Fibroblast of skin of left biceps (primary cell): ENCODE measurements at regions not wholly inside any gene's neighbourhood (a gene's known extent, or its start where the extent isn't known, plus 50 kb on each side); places are given as distances from the start of the nearest gene placed in this dataset.

ENCODE experiments used
- DNase-seq, 2 experiments: peaks; one replicate each; pipeline ENCODE4 v3.0.0-alpha.2; 2013; ENCODE audit warnings: low read depth in 2 of 2

DNA sequence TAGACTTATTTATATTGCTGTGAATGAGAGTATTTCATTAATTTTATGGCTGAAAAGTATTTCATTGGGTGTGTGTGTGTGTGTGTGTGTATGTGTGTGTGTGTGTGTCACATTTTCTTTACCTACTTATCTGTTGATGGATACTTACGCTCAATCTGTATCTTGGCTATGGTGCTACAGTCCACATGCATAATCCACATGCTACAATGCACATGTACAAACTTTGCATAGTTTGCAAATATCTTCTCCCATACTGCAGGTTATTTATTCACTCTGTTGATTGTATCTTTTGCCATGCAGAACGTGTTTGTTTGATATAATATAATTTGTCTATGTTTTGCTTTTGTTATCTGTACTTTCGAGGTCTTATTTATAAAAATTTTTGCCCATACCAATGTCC lies 167.8 kb downstream of the RAB28 start:
- no peak for DNase-seq

DNA sequence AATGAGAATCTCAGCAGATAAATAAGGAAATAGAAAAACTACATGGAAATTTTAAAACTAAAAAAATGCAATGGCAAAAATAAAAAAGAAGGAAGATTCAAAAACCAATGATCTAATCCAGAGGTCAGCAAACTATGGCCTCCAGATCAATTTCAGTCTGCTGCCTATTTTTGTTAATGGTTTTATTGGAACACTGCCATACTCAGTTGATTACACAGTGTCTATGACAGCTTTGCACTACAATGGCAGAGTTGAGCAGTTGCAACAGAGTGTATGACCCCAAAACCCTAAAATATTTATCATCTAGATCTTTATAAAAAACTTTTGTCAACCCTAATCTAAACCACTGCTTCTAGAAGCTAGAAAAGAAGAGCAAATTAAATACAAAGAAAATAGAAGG lies 170.3 kb downstream of the RAB28 start:
- no peak for DNase-seq

DNA sequence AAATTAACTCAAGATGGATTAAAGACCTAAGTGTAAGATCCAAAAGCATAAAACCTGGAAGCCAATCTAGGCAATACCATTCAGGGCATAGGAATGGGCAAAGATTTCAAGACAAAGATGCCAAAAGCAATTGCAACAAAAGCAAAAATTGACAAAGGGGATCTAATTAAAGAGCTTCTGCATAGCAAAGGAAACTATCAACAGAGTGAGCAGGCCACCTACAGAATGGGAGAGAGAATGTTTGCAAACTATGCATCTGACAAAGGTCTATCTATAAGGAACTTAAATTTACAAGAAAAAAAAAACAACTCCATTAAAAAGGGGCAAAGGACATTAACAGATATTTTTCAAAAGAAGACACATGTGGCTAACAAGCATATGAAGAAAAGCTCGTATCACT lies 171.9 kb downstream of the RAB28 start:
- no peak for DNase-seq

DNA sequence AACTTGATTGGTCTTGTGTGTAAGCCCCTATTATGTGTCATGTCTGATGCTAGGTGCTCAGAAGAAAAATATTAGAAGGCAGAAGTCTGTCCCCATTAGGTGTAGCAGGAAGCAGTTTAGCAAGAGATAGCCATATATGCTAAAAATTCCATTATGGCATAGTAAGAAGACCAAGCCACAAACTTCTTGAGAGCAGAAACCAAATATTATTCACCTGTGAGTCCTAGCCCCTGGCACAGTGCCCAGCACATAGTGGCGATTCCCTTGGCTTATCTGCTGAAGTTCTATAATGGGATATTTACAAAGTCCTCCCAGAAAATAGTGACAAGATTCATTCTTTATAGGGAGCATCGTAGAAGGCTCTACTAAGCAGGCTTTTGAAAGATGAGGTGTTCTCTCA lies 174.4 kb downstream of the RAB28 start:
- DNase-seq, result no peak

DNA sequence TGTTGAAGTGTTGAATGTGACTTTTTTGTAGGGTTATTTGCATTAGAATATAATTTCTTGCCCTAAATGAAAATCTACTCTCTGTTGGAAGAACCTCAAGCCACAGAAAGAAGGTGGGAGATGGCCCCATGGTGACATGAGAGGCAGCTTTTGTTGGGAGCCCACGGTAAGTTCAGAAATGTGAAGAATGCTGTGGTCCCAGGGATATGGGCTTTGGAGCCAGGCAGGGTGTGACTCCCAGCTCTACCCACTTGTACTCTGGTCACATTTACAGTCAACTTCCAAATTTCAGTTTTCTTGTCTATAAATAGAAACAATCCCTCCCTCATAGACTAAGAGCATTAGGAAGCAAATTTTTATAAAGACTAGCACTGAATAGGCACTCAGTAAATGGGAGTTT lies 177.8 kb downstream of the RAB28 start:
- no peak for DNase-seq

DNA sequence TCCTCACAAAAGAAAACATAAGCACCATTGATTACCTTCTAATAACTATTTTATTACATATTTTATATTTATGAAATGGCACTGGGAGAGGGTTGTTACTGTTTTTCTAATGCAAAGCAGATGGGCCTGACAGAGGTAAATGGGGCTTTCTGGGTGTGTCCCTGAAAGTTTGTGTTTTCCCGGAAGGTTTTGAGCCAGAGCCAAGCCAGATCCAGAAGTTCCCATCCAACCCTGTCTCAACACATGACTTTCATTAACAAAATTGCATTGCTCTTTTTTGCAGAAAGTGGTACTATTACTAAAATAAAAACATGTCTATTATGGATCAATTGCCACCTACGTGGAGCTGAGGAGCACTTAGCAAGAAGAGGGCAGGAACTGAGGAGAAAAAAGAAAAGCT lies 181.3 kb downstream of the RAB28 start:
- DNase-seq, result peak in 1 of 2 experiments; percentile 23

DNA sequence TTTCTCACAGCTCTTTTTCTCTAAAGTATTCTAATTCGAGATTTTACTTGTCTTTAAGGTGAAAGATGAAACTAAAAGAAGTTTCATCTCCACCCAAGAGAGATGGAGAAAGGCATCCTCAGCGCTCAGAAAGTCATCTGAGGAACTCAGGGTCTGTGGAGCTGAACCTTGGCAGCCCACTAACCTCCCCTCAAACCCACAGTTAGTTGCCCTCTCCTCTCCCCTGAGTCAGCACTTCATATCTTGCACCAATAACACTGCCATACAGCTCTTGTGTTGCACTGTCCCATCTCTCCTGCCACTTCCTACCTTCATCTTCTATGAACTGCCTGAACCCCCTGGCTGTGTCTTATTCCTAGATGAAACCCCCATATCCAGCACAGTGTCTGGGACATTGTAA lies 184.8 kb downstream of the RAB28 start:
- no peak for DNase-seq

DNA sequence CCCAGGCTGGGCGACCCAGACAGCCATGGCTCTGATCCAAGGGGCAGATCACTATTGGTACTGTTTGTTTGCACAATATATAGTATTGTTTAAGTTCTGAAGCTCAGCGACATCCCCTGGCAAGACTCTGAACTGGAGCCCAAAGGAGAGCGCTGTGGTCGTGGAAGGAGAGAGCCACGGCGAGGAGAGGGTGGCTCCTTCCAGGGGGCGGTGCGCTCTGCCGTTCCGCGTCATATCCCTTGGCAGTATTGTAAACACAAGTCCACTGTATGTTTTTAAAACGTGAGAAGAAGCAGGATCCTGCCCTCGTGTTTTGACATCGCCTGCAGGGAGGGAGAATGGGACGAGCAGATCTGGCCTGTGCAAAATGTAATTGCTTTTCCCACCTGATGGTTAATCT lies 185.5 kb downstream of the RAB28 start:
- no peak for DNase-seq

DNA sequence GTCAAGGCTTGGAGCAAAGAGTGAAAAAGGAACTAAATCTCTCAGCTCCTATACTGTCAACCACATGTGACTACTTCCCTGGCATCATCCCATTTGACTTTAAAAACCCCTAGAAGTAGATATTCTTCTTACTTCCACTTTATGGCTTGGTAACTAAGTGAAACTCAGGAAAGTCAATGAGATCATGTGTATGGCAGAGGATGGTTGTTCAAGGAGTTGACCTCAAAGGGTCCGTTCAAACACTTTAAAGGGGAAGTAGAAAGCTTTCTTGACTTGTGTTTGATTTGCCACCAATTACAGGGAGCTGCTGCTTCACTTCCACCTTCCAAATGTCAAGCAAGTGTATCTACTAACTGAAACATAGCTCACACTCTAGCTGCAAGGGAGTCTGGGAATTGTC lies 187.2 kb downstream of the RAB28 start:
- DNase-seq, result no peak

DNA sequence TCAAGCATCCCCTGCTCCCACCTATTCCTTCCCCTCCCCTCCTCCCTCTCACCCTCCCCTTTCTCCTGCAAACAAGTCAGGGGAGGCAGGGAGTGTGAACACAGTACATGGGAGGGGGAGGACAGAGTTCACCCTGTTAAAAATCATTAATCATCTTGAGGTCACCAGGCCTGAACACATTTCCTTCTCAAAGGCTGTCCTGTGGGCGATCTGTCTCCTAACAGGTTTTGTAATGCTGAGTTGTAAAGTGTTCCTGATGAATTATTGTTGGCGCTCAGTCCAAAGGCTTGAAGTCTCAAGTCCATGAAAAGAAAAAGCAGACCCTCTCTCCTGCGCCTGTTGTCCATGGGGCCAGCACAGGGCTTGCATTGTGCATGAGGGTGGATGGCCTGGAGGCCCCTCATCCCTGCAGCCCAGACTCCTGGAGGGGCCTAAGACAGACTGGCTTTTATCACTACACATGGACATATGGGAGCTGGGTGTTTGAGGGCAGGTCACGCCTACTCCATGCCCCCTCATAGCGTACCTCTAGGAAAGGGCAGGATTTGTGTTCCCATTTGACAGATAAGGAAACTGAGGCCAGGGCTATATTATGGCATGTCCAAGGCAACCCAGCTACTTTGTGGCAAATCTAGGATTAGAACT lies 189.1 kb downstream of the RAB28 start:
- DNase-seq, result no peak

DNA sequence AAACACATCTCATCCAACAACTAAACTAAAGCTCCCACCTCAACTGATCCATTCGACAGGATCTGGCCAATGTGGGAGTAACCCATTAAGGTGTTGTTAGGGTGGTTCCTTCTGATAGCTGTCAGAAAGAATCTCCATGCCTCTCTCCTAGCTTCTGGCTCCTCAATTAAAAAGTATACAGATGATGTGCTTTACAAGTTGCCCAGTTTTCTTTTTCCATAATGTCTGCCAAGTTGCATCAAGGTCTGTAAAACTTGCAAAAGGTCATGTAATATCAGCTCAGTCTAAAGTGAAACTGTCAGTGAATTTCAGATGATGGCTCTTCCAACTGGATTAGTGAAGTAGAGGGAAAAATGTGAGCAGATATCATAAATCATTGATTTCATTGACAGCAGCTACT lies 191.8 kb downstream of the RAB28 start:
- DNase-seq, result no peak

DNA sequence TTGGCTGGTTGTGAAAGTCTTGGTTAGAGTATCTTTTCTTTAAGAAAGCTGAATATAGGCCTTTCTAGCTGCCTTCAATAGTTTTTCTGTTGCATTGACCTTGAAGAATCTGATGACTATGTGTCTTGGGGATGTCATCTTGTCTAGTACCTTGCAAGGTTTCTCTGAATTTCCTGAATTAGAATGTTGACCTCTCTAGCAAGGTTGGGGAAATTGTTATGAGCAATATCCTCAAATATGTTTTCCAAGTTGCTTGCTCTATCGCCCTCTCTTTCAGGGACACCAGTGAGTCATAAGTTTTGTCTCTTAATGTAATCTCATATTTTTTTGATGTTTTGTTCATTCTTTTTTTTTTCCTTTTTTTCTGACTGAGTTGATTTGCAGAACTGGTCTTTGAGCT lies 194.7 kb downstream of the RAB28 start:
- peak in 1 of 2 experiments; percentile 0 for DNase-seq

DNA sequence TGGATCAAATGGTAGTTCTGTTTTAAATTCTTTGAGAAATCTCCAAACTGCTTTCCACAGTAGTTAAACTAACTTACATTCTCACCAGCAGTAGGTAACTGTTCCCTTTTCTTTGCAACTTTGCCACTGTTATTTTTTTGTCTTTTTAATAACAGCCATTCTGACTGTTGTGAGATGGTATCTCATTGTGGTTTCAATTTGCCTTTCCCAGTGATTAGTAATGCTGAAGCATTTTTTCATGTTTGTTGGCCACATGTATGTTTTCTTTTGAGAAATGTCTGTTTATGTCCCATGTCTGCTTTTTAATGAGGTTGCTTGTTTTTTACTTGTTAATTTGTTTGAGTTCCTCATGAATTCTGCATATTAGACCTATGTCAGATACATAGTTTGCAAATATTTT lies 198.8 kb downstream of the RAB28 start:
- no peak for DNase-seq

DNA sequence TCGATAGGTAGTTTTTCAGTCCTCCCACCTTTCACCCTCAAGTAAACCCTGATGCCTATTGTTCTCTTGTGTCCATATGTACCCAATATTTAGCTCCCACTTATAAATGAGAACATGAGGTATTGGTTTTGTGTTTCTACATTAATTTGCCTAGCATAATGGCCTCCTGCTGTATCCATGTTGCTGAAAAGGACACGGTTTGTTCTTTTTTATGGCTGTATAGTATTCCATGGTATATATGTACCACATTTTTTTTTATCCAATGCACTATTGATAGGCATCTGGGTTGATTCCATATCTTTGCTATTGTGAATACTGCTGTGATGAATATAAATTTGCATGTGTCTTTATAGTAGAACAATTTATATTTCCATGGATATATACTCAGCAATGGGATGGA lies 199.2 kb downstream of the RAB28 start:
- DNase-seq, result no peak

DNA sequence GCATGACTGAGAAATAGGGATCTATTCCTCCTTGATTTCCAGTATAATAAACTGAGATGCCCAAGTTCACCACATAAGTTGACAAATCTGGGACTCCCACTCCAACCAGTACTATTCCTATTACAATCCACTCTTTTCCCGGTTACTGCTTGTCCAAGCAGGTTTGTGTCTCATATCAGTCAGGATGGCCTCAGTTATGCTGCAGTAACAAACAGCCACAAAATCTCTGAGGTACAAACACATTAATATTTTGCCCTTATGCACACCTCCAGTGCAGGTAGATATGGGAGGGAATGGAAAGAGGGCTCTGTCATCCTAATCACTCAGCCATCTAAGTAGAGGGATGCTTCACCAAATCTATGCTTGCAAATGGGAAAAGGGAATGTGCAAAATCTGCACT lies 207.8 kb downstream of the RAB28 start:
- DNase-seq, result no peak

DNA sequence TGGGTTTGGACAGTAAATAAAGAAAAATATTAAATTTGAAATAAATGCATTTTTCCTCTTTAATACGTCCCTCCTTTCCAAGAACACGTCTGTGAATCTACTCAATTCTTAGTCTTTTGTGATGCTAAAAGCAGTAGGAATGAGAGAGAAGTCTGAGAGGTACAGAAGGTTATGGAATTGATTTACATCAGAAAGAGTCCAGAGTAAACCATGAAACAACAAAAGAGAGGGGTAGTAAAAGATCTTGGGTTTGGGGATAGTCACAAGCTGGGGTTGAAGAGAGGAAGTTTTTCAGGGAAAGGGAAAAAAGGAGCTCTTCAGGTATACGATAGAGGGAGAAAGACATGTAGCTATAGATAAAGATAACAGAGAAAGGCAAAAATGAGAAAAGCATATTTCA lies 215.4 kb downstream of the RAB28 start:
- DNase-seq, result no peak

DNA sequence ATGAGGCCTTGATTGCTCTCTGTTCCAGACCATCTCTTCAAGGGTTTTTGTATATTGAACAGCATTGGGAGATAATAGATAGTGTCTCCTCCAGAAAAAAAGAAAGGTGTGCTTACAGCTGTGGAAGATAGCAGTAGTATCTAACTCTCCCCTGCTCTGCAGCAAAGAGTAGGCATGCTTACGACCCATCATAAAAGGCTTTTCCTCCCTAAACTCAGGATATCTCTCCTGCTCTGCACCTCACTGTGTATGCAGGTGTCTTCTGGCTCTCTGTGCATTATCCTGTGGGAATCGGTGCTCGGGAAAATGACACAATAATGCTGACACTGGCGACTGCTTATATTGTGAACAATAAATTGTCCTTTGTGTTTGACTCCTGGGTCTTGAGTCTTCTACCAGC lies 216.0 kb downstream of the RAB28 start:
- DNase-seq, result no peak

DNA sequence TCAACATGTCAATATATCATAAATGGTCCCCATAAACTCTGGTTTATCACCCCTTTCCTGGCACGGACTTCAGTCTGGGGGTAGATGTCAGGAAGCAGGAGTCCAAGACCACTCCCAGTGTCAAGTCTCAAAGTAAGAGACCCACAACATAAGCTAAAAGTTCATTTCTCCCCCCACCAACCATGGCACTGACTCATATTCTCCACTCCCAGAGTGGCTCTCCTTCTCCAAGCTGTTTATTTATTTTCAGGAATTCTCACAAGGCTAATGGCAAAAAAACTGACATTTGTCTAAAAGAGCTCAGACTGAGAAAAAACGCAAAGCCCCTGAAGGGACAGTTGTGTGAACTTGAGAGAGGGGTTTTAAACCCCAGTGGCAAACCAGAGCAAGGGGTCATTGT lies 217.0 kb downstream of the RAB28 start:
- DNase-seq, result no peak

DNA sequence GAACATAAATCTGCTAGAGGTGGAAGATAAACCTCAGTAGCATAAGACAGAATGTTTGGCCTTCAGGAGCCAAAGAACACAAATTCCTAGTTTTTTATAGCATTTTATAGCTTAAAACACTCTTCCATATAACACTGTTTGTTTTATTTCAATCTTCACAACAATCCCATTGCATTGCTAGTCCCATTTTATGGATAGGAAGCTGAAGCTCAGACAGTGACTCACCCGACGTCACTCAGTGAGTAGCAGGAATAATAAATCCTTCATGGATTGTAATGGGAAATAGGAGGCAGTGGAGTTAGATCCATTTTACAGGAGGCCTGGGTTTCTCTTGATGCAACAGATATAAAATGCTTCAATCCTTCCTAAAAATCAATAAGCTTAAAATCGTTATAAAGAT lies 217.5 kb downstream of the RAB28 start:
- DNase-seq, result no peak

DNA sequence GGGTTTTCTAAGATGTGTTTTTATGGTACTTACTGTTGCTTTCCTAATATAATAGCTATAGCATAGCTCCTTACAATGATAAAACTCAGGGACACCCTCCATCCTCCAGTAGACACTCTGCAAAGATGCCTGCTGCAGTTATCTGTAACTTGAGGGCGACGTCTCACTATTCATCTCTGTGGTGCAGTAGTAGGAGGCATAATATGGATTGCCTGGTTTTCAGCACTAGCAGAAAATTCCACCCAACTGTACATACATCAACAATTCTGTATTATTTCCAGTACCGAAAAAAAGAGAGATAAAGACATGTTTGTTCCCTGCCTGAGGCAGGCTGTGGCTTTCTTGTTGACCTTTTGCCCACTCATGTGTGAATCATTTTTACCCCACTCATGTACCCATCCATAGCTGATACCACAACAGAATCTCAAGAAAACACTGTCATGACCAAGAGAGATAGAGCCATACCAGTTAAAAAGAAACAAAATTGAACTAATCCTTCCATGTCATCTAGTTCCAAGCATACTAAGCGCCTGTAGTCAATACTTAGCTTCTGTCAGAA lies 220.1 kb downstream of the RAB28 start:
- DNase-seq, result no peak

DNA sequence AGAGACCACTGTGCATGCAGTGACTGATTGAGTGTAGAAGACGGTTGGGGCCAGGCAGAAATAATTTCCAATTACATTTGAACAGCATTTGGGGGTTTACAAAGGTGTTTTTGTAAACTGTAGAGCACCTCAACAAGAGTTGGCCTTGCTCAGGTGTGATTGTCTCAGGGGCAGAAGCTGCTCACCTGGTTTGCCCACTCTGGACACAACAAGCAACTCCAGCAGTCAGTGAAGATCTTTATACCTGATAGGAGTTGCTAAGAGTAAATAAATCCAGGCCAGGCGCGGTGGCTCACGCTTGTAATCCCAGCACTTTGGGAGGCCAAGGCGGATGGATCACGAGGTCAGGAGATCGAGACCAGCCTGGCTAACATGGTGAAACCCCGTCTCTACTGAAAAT lies 221.3 kb downstream of the RAB28 start:
- no peak for DNase-seq

DNA sequence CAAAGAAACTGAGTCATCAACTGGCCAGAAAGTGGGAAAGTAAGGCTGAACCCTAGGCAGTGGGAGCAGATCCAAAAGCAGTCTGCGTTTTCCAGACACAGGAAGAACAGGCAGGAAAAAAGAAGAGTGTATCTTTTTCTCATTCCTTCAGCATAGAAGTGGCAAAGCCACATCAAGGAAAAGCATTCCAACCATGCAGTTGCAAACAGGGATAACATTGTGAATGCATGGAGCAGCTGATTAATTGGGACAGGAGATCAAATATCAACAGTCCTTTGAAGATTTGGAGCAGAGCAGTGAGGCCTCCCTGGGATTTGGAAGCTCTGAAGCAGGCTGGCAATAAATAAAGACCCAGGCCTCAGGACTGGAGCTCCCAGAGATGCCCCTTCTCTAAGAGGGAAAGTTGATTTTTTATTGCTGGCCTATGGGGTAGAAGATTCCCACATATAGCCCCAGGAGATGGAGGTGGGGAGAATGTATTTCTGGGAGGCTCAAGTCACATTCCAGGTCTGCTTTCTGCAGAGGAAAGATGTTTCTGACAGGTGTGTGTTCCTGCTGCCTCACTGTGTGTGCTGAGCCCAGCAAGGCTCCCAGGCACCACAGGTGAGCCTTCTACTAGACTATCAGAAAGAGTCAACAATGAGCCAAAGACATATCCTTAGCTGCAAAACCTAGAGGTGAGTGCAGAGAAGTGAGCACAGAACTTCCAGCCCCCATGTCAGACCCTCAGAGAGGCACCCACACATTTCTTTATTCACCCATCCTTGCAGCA lies 222.5 kb downstream of the RAB28 start:
- no peak for DNase-seq

DNA sequence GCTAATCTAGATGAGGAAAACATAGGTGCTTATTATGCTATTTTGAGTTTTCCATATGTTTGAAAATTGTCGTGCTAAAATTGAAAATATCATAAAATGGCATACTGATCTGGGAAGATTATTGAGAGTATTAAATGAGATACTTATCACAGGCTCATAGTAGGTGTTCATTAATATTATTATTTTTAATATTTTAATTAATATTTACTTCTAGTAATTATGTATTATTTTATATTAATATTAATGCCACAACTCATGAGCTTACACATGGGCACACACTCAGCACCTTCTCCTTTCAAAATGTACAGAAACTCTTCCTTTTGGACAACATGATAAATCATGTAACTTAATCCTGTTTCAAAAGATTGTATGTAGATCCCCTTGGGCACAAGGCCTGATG lies 223.6 kb downstream of the RAB28 start:
- DNase-seq, result no peak

DNA sequence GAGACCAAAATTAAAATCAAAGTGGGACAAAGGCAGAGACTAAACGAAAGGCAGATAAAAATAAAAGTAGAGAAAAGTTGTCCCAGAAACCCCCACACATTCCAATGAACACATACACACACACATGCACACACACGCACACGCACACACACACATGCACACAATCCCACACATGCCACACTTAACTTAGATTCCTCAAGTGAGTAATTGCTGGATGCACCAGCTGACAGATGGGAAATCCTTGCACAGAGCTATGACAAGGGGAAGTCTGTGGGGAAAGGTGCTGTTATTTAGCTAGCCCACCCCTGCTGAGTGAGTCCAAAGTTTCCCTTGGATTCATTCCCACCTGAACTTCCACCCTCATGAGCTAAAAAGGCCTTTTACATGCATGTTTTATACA lies 233.9 kb downstream of the RAB28 start:
- no peak for DNase-seq
